ENCODE measurements at regions not wholly inside any gene's neighbourhood (a gene's known extent, or its start where the extent isn't known, plus 50 kb on each side); places are given as distances from the start of the nearest gene placed in this dataset.

DNA sequence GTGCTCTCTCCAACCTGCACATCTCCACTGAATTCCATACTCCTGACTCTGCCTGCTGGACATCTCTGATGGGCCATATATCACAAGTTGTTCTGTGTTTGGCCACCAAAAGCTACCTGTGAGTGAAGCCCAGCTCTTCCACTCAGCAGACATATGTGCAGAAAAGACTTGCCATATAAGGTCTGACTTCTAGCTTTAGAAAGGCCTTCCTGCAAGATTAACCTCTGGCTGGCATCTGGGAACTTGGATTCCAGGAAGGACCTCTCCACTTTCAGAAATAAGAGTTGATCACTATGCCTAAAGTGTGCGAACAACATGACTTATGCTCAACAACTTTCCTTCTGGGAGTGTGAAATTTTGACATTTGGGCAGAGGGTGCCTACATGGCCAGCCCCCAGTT is 113.7 kb downstream of the TNFAIP3 start:
- DNase-seq (ENCODE audit: low spot score, unreplicated experiment): no peak
- Mint-ChIP-seq H3K9me3 (ENCODE audit: low read depth) (no peaks in the 10 kb centered on the region), H3K4me3 (ENCODE audit: low read depth) (no peak overlapping the region), H3K36me3 (ENCODE audit: insufficient read depth) (no peaks in the 10 kb centered on the region), H3K27me3 (no peaks in the 10 kb centered on the region), H3K27ac (no peak overlapping the region), H3K4me1 (ENCODE audit: low read depth) (no peaks in the 10 kb centered on the region)
- TF ChIP-seq, protein P1, sequence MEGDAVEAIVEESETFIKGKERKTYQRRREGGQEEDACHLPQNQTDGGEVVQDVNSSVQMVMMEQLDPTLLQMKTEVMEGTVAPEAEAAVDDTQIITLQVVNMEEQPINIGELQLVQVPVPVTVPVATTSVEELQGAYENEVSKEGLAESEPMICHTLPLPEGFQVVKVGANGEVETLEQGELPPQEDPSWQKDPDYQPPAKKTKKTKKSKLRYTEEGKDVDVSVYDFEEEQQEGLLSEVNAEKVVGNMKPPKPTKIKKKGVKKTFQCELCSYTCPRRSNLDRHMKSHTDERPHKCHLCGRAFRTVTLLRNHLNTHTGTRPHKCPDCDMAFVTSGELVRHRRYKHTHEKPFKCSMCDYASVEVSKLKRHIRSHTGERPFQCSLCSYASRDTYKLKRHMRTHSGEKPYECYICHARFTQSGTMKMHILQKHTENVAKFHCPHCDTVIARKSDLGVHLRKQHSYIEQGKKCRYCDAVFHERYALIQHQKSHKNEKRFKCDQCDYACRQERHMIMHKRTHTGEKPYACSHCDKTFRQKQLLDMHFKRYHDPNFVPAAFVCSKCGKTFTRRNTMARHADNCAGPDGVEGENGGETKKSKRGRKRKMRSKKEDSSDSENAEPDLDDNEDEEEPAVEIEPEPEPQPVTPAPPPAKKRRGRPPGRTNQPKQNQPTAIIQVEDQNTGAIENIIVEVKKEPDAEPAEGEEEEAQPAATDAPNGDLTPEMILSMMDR (IDR thresholded peaks at IDR 0.05; ENCODE audit: unreplicated experiment): no peak

DNA sequence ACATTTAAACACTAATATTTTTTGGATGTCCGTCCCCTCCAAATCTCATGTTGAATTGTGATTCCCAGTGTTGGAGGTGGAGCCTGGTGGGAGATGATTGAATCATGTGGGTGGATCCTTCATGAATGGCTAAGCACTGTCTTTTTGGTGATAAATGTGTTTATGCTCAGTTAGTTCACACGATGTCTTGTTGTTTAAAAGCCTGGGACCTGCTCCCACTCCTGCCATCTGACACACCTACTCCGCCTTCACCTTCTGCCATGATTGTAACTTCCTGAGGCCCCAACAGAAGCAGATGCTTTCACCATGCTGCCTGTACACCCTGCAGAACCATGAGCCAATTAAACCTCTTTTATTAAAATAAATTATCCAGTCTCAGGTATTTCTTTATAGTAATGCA is 114.7 kb downstream of the TNFAIP3 start:
- Mint-ChIP-seq H3K4me3 (ENCODE audit: low read depth) (no peak overlapping the region), H3K27ac (no peak overlapping the region), H3K4me1 (ENCODE audit: low read depth) (no peaks in the 10 kb centered on the region), H3K9me3 (ENCODE audit: low read depth) (no peaks in the 10 kb centered on the region), H3K27me3 (no peaks in the 10 kb centered on the region), H3K36me3 (ENCODE audit: insufficient read depth) (no peaks in the 10 kb centered on the region)
- TF ChIP-seq, protein P1 (IDR thresholded peaks at IDR 0.05; ENCODE audit: unreplicated experiment): no peak
- DNase-seq (ENCODE audit: low spot score, unreplicated experiment): no peak

DNA sequence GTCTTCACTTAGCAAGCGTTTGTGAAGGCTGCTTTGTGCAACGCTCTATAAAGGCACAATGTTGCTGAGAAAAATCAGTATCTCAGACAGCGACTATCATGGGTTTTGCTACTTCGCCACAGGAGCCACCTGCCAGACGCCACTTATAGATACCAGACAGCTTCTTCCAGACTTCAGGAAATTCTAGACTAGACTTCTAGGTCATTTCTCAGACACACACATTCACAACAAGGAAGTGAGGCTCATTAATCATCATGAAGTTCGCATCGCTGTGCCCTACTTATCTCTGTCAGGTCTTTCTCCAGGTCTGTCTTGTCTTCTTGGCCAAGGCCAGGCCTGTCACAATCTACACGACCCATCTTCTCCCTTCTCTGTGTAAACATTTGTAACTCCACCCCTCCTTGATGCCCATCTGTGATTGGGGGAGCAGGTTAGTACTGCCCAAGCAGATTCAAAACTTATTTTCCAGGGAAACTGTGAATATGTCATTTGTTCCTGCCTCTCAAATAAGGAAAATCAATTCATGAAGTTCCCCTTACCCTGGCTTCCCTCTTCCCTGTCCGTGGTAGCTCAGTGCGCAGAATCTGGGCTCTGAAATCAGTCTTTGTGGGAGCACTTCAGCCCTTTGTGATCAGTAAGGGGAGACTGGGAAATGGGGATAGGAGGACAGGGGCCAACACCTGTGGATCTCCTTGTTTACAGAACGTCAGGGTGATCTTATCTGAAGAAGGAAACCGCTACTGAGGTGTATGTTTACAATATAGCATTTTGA is 115.5 kb downstream of the TNFAIP3 start:
- peaks cover 3% of the 10 kb centered on the region for H3K9me3 Mint-ChIP-seq (ENCODE audit: low read depth)

DNA sequence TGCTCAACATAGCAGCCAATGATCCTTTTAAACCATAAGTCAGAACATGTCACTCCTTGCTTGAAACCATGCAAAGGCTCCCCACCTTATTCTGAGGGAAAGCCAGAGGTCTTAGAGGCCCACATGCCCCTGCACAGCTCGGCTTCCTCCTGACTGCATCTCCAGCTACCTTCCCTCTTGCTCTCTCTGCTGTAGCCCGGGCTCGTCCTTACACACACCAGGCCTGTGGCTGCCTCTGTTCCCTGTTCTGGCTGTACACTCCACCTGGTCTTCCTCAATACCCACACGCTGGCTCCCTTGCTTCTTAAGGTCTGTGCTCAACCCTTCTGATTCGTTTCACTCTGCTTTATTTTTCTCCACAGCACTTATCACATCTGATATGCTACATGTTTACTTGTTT is 116.2 kb downstream of the TNFAIP3 start:
- Mint-ChIP-seq H3K36me3 (ENCODE audit: insufficient read depth) (no peaks in the 10 kb centered on the region), H3K4me1 (ENCODE audit: low read depth) (no peaks in the 10 kb centered on the region), H3K4me3 (ENCODE audit: low read depth) (no peak overlapping the region), H3K27me3 (no peaks in the 10 kb centered on the region), H3K9me3 (ENCODE audit: low read depth) (peaks cover 3% of the 10 kb centered on the region), H3K27ac (no peak overlapping the region)
- TF ChIP-seq, protein P1 (IDR thresholded peaks at IDR 0.05; ENCODE audit: unreplicated experiment): no peak
- no peak for DNase-seq (ENCODE audit: low spot score, unreplicated experiment)

More for the DNA sequence above, 115.5 kb downstream of the TNFAIP3 start:
- DNase-seq (ENCODE audit: low spot score, unreplicated experiment): no peak
- H3K27ac Mint-ChIP-seq: no peak overlapping the region
- H3K4me1 Mint-ChIP-seq (ENCODE audit: low read depth): no peaks in the 10 kb centered on the region
- no peak overlapping the region for H3K4me3 Mint-ChIP-seq (ENCODE audit: low read depth)
- TF ChIP-seq, protein P1 (IDR thresholded peaks at IDR 0.05; ENCODE audit: unreplicated experiment): no peak
- H3K27me3 Mint-ChIP-seq: no peaks in the 10 kb centered on the region
- H3K36me3 Mint-ChIP-seq (ENCODE audit: insufficient read depth): no peaks in the 10 kb centered on the region

DNA sequence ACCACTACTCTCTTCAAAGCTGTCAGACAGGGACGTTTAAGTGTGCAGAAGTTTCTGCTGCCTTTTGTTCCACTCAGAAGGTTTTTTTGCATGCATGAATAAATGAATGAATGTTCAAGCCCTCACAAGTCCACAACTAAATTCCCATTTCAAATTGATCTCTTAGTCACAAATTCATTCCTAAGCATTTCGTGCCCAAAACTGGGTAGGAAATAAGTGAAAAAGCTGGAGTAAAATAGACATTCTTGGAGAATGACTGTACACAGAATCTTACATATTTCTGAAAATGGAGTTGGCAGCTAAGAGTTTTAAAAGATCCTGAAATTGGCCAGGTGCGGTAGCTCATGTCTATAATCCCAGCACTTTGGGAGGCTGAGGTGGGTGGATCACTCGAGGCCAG is 117.6 kb downstream of the PERP start:
- H3K9me3 Mint-ChIP-seq (ENCODE audit: low read depth): peaks cover 10% of the 10 kb centered on the region
- H3K36me3 Mint-ChIP-seq (ENCODE audit: insufficient read depth): no peaks in the 10 kb centered on the region
- H3K4me3 Mint-ChIP-seq (ENCODE audit: low read depth): no peak overlapping the region
- no peak overlapping the region for H3K27ac Mint-ChIP-seq
- no peaks in the 10 kb centered on the region for H3K4me1 Mint-ChIP-seq (ENCODE audit: low read depth)
- TF ChIP-seq, protein P1 (IDR thresholded peaks at IDR 0.05; ENCODE audit: unreplicated experiment): no peak
- DNase-seq (ENCODE audit: low spot score, unreplicated experiment): no peak
- peaks cover 3% of the 10 kb centered on the region for H3K27me3 Mint-ChIP-seq

Measured in progenitor cell of endocrine pancreas (in vitro differentiated cells).